ENCODE measurements at regions not wholly inside any gene's neighbourhood (a gene's known extent, or its start where the extent isn't known, plus 50 kb on each side); places are given as distances from the start of the nearest gene placed in this dataset.

GRCh38 chr6:93685494-93685893, 266.1 kb upstream of the EPHA7 start:
- TF ChIP-seq CTCF (IDR thresholded peaks at IDR 0.05): no peak
- TF ChIP-seq EZH2 (IDR thresholded peaks at IDR 0.05): no peak

All from neural progenitor cell (in vitro differentiated cells).